Fibroblast of skin of left biceps (primary cell): ENCODE measurements at regions not wholly inside any gene's neighbourhood (a gene's known extent, or its start where the extent isn't known, plus 50 kb on each side); places are given as distances from the start of the nearest gene placed in this dataset.

Experiments used
- DNase-seq, 2 experiments: peaks; one replicate each; pipeline ENCODE4 v3.0.0-alpha.2; 2013; ENCODE audit warnings: low read depth in 2 of 2

DNA sequence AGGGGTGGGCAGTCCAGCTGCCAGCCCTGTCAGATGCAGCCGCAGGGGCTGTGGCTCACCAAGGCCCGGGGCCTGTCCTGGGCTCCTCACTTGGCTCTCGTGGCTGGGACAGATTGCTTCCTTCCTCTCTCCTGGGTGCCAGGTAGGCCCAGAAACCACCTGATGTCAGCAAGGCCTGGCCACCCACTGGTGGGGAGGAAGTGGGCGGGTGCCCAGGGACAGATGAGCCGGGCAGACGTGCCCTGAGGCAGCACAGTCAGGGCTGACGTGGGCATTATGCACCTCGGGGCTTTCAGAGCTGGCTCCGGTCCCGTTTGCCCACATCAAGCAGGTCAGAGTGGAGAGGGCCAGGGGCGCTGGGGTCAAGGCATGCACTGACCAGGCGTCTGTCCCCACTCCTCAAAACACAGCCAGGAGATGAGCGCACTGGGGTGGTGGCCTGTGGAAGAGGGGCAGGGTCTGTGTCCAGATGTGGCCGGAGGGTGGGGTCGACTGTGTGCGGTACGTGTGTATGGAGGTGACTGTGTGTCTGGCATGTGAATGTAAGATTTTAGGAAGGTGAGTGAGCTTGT, 133.2 kb upstream of the PTPN1 start:
- no peak for DNase-seq

DNA sequence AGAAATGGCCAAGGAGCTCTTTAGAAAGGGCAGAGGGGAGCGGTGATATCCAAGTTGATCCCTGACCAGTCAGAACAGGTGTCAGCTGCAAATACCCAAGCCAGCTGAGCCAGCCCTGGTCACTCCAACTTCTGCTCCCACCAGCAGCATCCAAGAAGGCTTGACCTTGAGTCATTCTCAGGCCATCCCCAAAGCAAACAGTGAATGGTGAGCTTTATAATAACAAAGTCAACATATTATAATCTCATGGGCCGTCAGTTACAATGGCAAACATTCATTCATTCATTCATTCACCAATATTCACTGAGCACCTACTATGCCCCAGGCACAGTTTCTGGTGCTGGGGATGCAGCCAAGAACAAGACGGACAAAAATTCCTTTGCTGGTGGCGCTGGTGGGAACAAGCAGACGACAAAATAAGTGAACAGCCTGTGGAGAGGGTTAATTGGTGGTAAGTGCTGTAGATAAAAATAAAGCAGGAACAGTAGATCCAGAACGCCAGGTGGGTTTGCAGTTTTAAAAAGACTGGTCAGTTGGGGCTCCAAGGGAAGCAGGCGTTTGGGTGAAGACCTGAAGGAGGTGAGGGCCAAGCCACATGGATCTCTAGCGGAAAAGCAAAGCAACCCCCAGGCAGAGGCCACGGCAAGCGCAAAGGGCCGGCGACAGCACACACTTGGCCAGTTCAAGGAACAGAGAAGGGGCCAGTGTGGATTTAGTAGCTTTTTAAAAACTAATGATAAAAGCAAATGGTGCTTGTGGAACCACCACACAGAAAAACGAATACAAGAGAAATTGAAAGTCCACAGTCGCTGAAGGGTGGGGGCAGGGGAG, 131.8 kb upstream of the PTPN1 start:
- no peak for DNase-seq

DNA sequence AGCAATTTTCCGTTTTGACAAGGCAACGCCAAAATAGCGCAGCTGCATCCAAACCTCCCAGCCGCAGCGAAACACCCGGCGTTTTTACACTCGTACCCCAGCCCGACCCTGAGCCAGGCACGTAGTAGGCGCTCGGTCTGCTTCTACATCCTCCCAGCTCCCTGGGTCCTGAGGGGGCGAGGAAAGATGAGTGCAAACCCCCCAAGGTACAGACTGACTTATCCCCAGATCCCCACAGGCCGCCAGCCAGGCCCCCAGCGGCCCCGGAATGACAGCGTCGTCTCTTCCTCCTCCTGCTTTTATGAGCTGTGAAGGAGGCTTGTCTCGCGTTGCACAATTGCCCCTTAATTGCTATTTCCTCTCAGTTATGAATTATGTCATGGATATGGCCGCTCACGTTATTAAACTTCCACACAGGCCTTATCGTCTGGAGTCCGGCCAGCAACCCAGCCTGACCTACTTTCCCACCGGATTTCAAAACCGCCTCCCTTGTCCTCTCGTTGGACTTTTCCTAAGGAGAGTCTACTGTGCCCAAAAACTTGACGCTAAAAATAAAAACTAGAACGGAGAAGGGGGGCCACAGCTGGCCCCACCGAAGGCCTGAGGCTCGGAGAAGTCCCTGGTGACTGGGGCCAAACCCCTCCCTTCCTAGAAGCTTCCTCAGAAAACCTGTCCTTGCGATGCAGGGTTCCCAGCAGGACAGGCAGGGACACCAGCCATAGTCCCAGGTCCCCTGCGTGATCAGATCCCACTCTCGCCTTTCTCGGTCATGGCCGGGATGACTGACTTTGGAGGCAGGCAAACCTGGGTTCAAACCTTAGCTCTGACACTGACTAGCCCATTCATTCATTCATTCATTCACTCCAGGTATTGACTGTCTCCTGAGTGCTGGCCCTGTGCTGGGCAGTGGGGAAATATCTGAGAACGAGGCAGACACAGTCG, 130.9 kb upstream of the PTPN1 start:
- DNase-seq = peak; percentile 83 to 87

DNA sequence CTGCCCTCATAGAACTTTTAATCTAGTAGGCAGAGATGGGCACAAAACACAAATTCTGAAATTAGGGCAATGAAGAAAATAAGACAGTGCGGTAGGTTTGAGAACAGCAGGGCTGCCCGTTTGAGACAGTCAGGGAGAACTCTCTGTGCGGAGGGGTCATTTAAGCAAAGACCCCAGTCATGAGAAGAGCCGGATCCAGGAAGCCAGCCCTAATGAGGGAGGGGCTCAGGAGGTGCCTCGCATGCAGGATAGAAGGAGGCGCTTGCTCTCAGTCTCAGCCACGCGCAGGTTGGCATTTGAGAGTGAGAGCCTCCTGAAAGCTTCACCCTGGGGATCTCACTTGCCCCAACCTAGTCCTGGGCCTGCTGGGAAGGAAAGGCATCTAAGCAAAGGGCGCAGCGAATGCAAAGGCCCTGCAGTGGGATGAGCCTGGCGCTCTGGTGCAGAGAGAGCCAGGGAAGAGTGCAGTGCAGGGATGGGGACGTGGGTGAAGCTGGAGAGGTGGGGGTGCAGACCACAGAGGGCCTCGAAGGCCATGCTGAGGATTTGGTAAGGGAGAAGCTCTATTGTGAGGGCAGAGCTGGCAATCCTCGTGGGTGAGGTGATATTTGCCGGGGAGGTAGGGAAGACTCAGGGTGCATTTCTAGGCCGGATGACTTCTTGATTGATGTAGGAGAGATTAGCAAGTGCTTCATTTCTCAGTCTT, 130.0 kb upstream of the PTPN1 start:
- DNase-seq = no peak

DNA sequence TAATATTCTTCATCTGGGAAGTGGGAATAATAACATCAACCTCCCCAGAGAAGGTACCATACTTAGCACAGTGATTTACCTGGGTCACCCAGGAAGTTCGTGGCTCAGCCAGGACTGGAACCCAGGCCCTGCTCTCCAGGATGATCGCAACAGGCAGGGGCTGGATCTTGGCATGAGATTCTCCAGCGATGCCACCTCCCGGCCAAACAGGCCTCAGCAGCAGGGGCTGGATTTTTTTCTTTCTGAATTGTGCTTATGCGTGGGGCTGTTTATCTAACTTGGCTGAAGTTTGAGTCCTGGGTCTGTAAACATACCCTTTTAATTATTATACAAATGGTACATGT, 129.5 kb upstream of the PTPN1 start:
- peak in 1 of 2 experiments; percentile 10 for DNase-seq

DNA sequence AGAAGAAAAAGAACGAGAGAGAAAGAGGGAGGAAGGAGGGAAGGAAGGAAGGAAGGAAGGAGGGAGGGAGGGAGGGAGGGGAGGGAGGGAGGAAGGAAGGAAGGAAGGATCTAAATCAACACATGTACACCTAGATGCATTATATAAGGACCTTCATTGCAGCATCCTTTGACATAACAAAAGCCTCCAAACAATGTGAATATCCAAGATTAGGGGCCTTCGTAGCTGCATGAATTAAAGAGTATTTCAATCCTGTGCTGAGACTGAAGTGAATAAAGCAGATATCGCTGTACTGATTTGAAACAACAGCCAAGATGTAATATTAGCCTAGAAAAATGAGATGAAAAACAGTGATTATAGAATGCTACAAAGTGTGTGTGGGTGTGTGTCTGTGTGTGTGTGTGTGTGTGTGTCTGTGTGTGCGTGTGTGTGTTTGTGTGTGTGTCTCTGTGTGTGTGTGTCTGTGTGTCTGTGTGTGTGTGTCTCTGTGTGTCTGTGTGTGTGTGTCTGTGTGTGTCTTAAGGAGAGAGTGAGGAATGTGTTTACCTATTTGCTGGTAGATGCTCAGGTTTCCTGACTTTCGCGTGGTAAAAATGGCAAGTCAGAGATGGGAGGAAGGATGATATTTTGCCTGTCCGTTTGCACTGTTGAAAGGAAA, 129.0 kb upstream of the PTPN1 start:
- no peak for DNase-seq

DNA sequence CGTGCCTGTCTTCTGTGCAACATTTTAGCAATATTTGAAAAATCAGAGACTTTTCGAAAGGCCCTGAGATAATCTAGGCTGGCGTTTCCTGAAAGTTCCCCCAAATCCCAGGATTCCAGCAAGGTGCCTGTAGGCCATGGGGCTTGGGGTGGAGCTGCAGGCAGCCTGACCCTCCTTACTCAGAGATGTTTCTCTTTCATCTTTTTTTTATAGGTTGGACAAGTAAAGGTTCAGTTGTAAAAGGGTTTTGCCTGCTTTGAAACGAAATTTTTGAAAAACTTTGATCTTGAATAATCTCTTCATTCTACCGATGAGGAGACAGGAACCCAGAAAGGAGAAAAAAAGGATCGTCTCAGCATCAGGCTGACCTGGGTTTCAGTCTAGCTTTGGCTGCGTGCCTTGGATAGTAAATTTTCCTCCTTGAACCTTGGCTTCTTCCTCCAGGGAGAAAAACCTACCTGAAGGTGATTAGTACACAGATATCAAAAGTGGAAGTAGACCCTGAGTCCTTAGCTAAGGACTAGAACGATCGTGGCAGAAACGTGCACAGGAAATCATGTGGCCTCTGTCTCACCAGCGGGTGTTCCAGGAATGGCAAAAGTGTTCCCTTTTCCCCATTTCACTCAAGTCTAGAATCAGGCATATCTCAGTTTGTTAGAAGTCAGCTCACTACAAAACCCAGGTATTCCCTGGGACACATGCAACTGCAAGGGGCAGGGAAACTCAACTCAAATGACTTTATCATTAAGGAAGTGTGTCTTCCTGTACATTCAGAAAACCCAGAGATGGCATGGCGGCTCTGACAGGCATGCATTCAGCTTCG, 128.2 kb upstream of the PTPN1 start:
- DNase-seq = no peak

DNA sequence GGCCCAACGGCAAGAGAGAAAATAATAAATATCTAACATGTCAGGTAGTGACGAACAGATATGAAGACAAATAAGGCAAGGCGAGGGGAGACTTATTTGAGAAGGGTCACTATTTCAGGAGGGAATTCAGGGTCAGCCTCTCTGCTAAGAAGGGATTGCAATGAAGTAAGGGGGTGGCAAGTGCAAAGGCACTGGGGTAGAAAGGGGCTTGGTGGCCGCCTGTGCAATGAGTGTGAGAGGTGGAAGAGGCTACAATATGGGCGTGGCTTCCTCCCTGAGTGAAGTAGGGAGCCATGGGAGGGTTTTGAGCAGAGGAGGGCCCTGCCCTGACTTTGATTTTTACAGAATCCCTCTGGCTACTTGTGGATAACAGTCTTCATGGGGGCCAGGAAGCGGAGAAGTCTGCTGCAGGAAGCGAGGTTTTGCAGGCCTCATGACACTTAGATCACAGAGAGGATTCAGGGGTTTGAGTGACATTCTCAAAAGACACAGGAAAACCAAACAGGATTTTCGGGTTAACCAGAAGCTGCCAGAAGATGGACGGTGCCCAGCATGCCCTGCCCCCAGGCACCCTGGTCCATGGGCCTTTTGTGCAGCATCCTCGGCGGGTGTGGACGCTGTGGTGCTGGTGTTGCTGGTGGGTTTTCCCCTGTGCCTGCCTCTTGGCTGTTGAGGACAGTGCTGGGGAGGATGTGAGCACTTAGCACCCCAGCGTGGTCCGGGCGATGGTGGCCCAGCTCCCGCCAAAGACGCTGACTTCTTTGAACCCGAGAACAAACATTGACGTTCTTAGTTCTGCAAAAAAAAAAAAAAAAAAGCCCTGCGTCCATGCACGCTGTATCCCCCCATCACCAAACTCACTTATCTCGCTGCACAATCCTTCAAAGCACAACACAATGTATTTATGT, 124.2 kb upstream of the PTPN1 start:
- no peak for DNase-seq

DNA sequence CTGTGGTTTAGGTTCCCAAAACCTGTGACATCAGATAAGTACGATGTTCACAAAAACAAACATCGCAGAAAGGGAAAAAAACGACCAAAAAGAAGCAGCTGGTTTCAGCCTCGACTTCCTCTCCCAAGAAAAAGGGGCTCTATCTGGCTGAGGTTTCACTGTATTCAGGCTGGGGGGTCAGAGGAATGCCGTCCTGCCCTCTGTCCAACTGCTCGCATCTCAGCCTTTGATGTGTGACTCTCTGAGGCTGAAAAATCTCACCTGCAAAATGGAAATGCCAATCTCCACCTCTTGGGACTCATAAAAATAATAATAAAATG, 123.6 kb upstream of the PTPN1 start:
- DNase-seq = no peak

DNA sequence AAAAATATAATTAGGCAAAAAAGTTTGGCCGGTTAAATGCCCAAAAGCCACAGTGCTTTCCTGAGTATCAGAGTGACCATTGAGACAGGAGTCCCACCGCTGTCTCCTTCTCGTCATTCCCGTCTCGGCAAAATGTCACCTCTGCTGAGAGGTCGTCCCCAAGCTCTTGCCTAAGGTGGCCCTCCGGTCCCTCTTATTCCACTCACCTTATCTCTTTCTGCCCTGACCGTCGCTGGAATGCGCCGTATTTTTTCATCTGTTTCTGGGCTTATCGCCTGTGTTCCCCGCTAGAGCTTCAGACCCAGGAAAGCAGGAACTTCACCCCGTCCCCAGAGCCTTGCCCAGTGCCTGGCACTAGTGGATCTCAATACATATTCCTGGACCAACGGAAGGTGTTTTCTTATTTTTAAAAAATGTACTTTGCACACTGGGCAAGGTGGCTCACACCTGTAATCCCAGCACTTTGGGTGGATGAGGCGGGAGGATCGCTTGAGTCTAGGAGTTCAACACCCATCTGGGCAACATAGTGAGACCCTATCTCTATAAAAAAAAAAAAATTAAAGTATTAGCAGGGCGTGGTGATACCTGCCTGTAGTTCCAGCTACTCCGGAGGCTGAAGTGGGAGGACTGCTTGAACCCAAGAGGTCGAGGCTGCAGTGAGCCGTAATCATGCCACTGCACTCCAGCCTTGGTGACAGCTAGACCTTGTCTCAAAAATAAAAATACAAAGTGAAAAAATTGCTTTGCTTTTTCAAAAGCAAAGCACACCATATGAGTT, 122.8 kb upstream of the PTPN1 start:
- no peak for DNase-seq

DNA sequence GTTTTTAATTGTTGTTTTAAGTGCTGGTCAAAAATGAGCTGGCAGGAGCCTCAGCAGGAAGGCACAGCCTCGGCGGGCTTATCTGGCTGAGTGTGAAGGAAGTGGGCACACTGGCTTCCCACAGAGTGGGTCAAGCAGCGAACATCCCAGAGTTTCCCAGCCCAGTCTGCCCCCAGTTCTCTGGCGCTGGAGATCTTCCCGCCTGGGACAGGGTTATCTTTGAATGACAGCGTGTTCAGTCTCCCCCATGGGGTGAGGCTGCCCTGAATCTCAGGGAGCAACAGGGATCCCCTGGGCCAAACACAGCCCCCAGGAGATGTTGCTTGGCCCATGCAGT, 122.2 kb upstream of the PTPN1 start:
- no peak for DNase-seq

DNA sequence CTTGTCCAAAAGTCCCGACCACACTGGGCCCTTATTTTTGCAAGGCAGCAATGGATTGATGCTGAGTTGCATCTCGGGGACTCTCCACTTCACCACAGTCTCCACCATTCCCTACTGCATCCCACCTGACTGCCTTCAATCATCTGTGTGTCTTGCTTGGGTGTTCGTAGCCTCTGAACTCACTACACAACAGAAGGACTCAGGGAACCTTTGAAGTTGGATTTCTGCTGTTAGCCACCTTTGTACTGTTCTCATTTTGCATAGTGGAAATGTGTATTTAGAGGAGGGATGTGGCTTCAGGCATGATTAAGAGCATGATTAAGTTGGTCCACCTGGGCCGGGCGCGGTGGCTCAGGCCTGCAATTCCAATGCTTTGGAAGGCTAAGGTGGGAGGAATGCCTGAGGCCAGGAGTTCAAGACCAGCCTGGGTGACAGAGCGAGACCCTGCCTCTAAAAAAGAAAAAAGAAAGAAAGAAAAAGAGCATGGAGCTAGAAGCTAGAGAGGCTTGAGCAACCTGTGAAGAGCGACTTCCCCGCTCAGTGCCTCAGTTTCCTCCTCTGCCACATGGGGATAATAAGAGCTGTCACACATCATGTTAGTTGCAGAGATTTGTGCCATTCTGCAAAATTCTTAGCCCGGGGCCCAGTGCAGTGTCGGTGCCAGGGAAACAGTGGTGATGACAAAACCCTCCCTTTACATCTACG, 121.3 kb upstream of the PTPN1 start:
- DNase-seq = no peak

DNA sequence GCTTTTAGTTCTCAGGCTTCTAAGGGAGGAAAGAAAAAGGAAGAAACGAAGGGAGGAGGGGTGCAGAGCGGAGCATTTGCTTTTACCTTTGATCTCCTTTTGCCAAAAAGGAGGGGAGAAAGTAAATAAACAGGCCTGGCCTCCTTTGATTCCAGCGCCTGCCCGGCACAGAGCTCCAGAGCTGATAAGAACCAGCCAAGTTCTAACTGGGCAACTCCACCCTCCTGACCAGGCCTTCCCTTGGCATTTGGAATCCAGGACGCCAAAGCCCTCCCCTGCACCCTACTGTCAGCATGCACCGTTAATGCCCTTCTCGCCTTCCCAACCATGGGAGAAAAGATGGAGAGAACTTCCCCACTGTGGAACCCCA, 120.8 kb upstream of the PTPN1 start:
- DNase-seq = no peak

DNA sequence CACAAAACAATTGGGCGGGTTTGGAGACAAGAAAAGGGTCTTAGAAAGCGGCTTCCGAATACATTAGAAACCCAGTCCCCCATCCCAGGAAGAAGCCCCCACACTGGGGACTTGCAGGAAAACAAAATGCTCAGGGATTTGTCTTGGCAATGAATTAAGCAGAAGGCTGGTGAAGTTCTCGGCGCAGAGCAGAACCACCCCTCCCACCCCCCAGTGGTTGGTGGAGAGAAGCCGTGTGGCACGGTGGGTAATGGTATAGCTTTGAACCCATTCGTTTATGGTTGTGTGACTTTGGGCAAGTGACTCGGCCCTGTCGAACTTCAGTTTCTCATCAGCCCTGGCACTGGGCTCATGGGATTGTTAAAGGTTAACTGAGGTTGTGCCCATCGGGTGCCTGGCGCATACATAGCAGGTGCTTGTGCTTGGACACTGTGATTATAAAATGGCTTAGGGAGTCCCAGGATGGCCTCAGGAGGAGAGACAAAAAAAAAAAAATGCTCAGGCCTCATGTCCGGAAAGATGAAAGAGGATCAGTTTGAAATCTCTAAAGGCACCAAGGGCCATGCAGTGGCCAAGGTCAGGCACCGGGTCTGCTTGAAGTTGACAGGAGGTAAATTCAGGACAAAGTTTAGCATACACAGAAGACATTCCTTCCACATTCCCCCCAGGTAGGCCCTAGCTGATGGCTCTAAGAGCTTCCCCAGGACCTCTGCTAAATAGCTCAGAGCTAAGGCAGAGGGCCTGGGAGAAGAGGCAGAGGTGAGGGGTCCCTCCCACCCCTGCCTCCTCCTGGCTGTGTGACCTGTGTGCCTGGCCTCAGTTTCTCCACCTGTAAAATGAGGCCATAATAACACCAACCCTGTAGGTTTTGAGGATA, 120.1 kb upstream of the PTPN1 start:
- no peak for DNase-seq

DNA sequence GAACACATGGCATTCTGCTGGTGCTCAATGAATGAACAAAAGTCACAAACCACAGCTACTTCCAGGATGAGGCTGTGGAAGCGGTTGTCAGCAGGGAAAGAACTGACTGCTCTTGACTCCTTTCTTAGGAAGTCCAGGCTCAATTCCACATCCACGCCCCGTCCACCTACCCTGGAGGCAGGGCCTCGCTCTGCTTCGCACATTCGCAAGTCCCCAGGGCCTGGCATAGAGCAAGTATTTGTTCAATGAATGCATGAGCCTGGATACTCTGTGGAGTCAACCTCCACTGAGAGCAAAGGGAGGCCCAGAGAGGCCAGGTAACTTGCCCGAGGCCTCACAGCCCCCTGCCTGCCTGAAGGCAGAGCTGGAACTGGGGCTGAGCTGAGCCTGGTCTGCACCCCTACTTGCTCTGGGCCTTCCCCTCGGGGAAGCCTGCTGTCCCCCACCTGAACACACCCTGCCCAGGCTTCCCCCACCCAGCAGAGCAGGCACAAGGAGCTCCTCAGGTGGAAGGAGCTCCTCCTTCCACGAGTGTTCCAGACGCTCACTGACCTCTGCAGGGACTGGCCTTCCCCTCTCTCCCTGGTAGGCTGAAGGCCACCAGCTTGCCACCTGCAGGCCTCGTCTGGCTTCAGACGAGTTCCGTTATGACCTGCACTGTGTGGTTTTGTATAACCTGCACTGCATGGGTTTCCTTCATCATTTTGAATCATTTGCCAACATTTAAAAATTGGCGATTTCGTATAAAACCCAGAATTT, 119.3 kb upstream of the PTPN1 start:
- no peak for DNase-seq

DNA sequence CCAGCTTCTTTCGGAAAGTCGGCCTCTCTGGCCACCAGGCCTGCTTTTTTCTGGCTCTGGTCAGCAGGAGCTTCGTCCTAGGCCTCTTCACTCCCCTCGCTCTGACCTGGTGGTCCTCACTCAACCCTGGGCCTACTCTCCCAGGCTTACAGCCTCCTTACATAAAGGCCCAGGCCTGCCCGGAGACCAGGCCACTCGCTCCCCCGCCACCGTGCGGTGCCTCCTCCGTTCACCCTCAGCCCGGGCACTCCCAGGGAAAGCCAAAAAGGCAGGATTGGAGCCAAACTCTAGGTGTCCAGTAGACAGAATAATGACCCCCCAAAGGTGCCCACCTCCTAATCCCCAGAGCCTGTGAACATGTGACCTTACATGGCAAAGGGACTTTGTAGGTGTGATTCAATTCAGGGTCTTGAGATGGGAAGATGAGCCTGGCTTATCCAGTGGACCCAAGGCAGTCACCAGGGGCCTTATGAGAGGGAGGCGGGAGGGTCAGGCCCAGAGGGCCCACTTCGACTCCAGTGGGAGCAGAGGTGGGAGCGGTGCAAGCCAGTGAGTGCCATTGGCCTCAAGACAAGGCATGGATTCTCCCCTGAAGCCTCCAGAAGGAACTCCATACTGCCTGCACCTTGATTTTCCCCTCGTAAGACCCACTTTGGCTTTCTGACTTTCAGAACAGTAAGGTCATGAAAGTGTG, 118.6 kb upstream of the PTPN1 start:
- no peak for DNase-seq
